ENCODE measurements at regions not wholly inside any gene's neighbourhood (a gene's known extent, or its start where the extent isn't known, plus 50 kb on each side); places are given as distances from the start of the nearest gene placed in this dataset.
A peak's percentile ranks its signal among the peaks of the same experiment; 100 is the strongest.

GRCh38 chr5:87844866-87845265 is 423.8 kb downstream of the TMEM161B start:
- DNase-seq (ENCODE audit: low read depth, low spot score): no peak
- in situ Hi-C loops (cut with HindIII; ENCODE audit: low pct_unique_long_range_greater_than_20kb, low sequenced_read_pairs): no loop called here

GRCh38 chr5:87844449-87844848 is 424.2 kb downstream of the TMEM161B start:
- in situ Hi-C loops (cut with HindIII; ENCODE audit: low pct_unique_long_range_greater_than_20kb, low sequenced_read_pairs): no loop called here
- peak; percentile 38 for DNase-seq (ENCODE audit: low read depth, low spot score)

GRCh38 chr5:87836696-87837095 is 424.0 kb upstream of the CCNH start:
- DNase-seq (ENCODE audit: low read depth, low spot score): no peak
- in situ Hi-C loops (cut with HindIII; ENCODE audit: low pct_unique_long_range_greater_than_20kb, low sequenced_read_pairs): no loop called here

GRCh38 chr5:87831499-87831898 is 418.8 kb upstream of the CCNH start:
- in situ Hi-C loops (cut with HindIII; ENCODE audit: low pct_unique_long_range_greater_than_20kb, low sequenced_read_pairs): no loop called here
- no peak for DNase-seq (ENCODE audit: low read depth, low spot score)

- in situ Hi-C loops (cut with HindIII; ENCODE audit: low pct_unique_long_range_greater_than_20kb, low sequenced_read_pairs): no loop called here
- DNase-seq (ENCODE audit: low read depth, low spot score): peak; percentile 14
Observed at GRCh38 chr5:87829217-87829551, 416.5 kb upstream of the CCNH start.

- in situ Hi-C loops (cut with HindIII; ENCODE audit: low pct_unique_long_range_greater_than_20kb, low sequenced_read_pairs): no loop called here
- no peak for DNase-seq (ENCODE audit: low read depth, low spot score)
Observed at GRCh38 chr5:87828545-87829216, 416.0 kb upstream of the CCNH start.

- DNase-seq (ENCODE audit: low read depth, low spot score): no peak
Observed at GRCh38 chr5:87827539-87827938, 414.8 kb upstream of the CCNH start.

GRCh38 chr5:87826507-87826906 is 413.8 kb upstream of the CCNH start:
- in situ Hi-C loops (cut with HindIII; ENCODE audit: low pct_unique_long_range_greater_than_20kb, low sequenced_read_pairs): no loop called here
- no peak for DNase-seq (ENCODE audit: low read depth, low spot score)

More at GRCh38 chr5:87827539-87827938, 414.8 kb upstream of the CCNH start:
- in situ Hi-C loops (cut with HindIII; ENCODE audit: low pct_unique_long_range_greater_than_20kb, low sequenced_read_pairs): no loop called here

GRCh38 chr5:87825583-87825982 is 412.9 kb upstream of the CCNH start:
- peak; percentile 11 for DNase-seq (ENCODE audit: low read depth, low spot score)
- in situ Hi-C loops (cut with HindIII; ENCODE audit: low pct_unique_long_range_greater_than_20kb, low sequenced_read_pairs): no loop called here

GRCh38 chr5:87807783-87808182 is 395.1 kb upstream of the CCNH start:
- in situ Hi-C loops (cut with HindIII; ENCODE audit: low pct_unique_long_range_greater_than_20kb, low sequenced_read_pairs): no loop called here

GRCh38 chr5:87803352-87803751 is 390.6 kb upstream of the CCNH start:
- no peak for DNase-seq (ENCODE audit: low read depth, low spot score)
- in situ Hi-C loops (cut with HindIII; ENCODE audit: low pct_unique_long_range_greater_than_20kb, low sequenced_read_pairs): no loop called here

More at GRCh38 chr5:87807783-87808182, 395.1 kb upstream of the CCNH start:
- DNase-seq (ENCODE audit: low read depth, low spot score): no peak

GRCh38 chr5:87791869-87792268 is 379.1 kb upstream of the CCNH start:
- in situ Hi-C loops (cut with HindIII; ENCODE audit: low pct_unique_long_range_greater_than_20kb, low sequenced_read_pairs): no loop called here
- DNase-seq (ENCODE audit: low read depth, low spot score): no peak

- in situ Hi-C loops (cut with HindIII; ENCODE audit: low pct_unique_long_range_greater_than_20kb, low sequenced_read_pairs): loop anchor here (10.0 kb wide), 1 partner anchor 906 kb away; no protein-coding TSS in a partner anchor
- DNase-seq (ENCODE audit: low read depth, low spot score): no peak
Observed at GRCh38 chr5:87788416-87788815, 375.7 kb upstream of the CCNH start.

GRCh38 chr5:87787625-87788256 is 375.0 kb upstream of the CCNH start:
- in situ Hi-C loops (cut with HindIII; ENCODE audit: low pct_unique_long_range_greater_than_20kb, low sequenced_read_pairs): loop anchor here (10.0 kb wide), 1 partner anchor 907 kb away; no protein-coding TSS in a partner anchor
- DNase-seq (ENCODE audit: low read depth, low spot score): no peak

GRCh38 chr5:87787086-87787485 is 374.4 kb upstream of the CCNH start:
- in situ Hi-C loops (cut with HindIII; ENCODE audit: low pct_unique_long_range_greater_than_20kb, low sequenced_read_pairs): loop anchor here (10.0 kb wide), 1 partner anchor 908 kb away; no protein-coding TSS in a partner anchor
- no peak for DNase-seq (ENCODE audit: low read depth, low spot score)

- in situ Hi-C loops (cut with HindIII; ENCODE audit: low pct_unique_long_range_greater_than_20kb, low sequenced_read_pairs): loop anchor here (10.0 kb wide), 1 partner anchor 908 kb away; no protein-coding TSS in a partner anchor
- DNase-seq (ENCODE audit: low read depth, low spot score): no peak
Observed at GRCh38 chr5:87786471-87786870, 373.7 kb upstream of the CCNH start.

GRCh38 chr5:87785554-87786335 is 373.0 kb upstream of the CCNH start:
- in situ Hi-C loops (cut with HindIII; ENCODE audit: low pct_unique_long_range_greater_than_20kb, low sequenced_read_pairs): loop anchor here (10.0 kb wide), 1 partner anchor 909 kb away; no protein-coding TSS in a partner anchor
- no peak for DNase-seq (ENCODE audit: low read depth, low spot score)

GRCh38 chr5:87784879-87785495 is 372.3 kb upstream of the CCNH start:
- in situ Hi-C loops (cut with HindIII; ENCODE audit: low pct_unique_long_range_greater_than_20kb, low sequenced_read_pairs): loop anchor here (10.0 kb wide), 1 partner anchor 910 kb away; no protein-coding TSS in a partner anchor

More at GRCh38 chr5:87784879-87785495, 372.3 kb upstream of the CCNH start:
- DNase-seq (ENCODE audit: low read depth, low spot score): no peak

Data from SK-MEL-5 (cell line).